Lower leg skin (tissue), 4 donors: ENCODE measurements at regions not wholly inside any gene's neighbourhood (a gene's known extent, or its start where the extent isn't known, plus 50 kb on each side); places are given as distances from the start of the nearest gene placed in this dataset.

Experiments
- DNase-seq, 2 donors: peaks; one replicate each; pipeline ENCODE4 v3.0.0-alpha.2; 2019; ENCODE audit warnings: low spot score in 2 of 2
- H3K4me3 ChIP-seq: fragments of 200-600 bp; sonication (generic); 2 replicates; pipeline ENCODE4 v1.5.1; 2017; ENCODE audit warnings: mild to moderate bottlenecking, low read depth; ENCODE audit not compliant: poor library complexity, severe bottlenecking
- CTCF ChIP-seq, 3 donors: fragments of 450-650 bp; IDR thresholded peaks; one replicate each; pipeline ENCODE4 v1.5.1; 2016; ENCODE audit warnings: antibody characterized with exemption in 3 of 3, mild to moderate bottlenecking in 3 of 3, moderate library complexity in 2 of 3
- POLR2A ChIP-seq, 2 donors: fragments of 450-650 bp; IDR thresholded peaks; one replicate each; pipeline ENCODE4 v1.6.1; 2016 to 2017; ENCODE audit warnings: antibody characterized with exemption in 2 of 2, mild to moderate bottlenecking in 1 of 2, moderate library complexity in 1 of 2
- WGBS, 2 donors: methylation state at CpG; one replicate each; pipeline ENCODE4 v1.1.5; 2018; 5-methylcytosine and 5-hydroxymethylcytosine counted together
- intact Hi-C: fragments of 100-400 bp; cut with DNase I; formaldehyde crosslinking; loops from one replicate; pipeline ENCODE4 v1.15.0; 2023; ENCODE audit warnings: low total_unique reads

DNA sequence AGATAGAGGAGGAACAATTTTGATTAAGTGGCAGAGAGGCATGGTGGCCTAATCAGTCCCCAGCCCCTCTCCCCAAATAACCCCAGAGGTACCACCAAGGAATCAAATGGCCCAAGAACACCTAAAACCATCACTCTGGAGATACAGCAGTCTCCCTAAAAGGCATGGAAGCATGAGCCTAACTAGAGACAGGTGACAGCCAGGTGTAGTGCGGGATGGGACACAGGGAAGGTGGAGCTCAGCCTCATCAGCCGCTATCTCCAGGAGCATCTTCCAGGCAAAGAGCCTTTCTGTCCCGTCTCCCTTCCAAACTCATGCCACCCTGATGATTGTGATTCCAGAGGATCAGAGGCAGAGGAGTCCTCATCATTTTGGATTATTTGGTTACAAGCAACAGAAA, 144.7 kb downstream of the COPS8 start:
- intact Hi-C loops = no loop called here
- TF ChIP-seq POLR2A (IDR thresholded peaks at IDR 0.05) = no peak
- no peak for TF ChIP-seq CTCF (IDR thresholded peaks at IDR 0.05)
- H3K4me3 ChIP-seq = no peak overlapping the region
- no peak for DNase-seq
- 95 to 100% methylated on average over 3 of the region's 3 CpGs for WGBS, 2 donors

DNA sequence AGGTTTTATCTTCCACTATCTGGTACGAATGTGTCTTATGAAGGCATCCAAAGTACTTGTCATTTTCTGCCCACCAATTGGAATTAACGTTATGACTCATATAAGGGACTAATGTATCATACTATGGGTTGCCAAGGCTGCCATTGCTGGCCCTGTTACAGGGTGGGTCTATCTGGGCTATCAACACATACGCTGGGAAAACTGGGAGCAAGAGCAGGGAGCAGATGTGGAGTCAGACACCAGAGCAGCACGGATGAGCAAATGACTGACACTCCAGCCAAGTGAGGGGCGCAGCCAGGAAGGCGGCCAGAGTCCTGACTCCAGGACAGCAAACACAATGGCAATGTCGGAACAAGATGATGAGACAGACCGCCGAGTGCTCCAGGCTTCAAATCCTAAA, 145.9 kb downstream of the COPS8 start:
- DNase-seq = peak in 1 of 2 donors; percentile 56
- H3K4me3 ChIP-seq = no peak overlapping the region
- WGBS, 2 donors = 71 to 73% methylated on average over 9 of the region's 9 CpGs
- intact Hi-C loops = no loop called here
- TF ChIP-seq CTCF (IDR thresholded peaks at IDR 0.05) (no peak), POLR2A (IDR thresholded peaks at IDR 0.05) (no peak)

DNA sequence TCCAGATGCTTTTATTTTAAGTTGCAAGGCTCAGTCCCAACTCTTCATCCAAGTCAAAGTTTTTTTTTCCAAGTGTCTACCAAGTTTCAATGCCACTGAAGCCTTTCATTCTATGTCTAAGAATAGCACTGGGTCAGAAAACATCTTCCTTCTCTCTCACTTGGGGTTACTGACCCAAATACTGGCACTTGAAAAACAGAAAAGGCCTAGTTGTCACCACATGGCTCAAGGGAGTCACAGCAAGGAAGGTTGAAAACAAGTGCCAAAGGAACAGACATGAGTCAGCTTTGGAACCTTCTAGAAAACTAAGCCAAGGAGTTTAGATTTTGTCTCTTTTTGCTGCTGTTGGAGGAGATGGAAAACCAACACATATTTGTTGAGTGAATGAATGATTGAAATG, 146.5 kb downstream of the COPS8 start:
- TF ChIP-seq POLR2A (IDR thresholded peaks at IDR 0.05) = no peak
- TF ChIP-seq CTCF (IDR thresholded peaks at IDR 0.05) = no peak
- no peak overlapping the region for H3K4me3 ChIP-seq
- intact Hi-C loops = no loop called here
- DNase-seq = peak in 1 of 2 donors; percentile 52

DNA sequence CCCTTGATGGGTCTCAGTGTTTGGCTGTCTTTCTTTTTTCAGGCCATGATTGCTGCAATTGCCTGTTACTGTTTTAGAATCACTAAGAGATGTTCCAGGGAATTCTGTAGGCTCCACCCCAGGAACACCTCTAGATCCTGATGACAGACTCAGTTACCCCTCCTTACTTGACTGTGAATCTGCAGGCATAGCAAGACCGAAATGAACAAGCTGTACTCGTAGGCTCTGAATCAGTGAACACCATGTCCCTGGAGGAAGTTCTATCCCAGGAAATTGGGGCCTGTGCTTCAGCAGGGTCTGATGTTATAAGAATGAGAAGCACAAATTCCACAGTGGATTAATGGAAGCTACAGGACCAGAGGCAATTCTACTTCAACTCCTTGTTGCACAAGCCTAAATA, 148.6 kb downstream of the COPS8 start:
- WGBS, 2 donors = 69 to 78% methylated on average over 2 of the region's 2 CpGs
- DNase-seq = peak in 1 of 2 donors; percentile 58
- TF ChIP-seq CTCF (IDR thresholded peaks at IDR 0.05) (no peak), POLR2A (IDR thresholded peaks at IDR 0.05) (no peak)
- intact Hi-C loops = no loop called here
- no peak overlapping the region for H3K4me3 ChIP-seq

GRCh38 chr2:237235383-237236095, 149.8 kb downstream of the COPS8 start:
- TF ChIP-seq POLR2A (IDR thresholded peaks at IDR 0.05) (no peak), CTCF (IDR thresholded peaks at IDR 0.05) (no peak)
- no peak for DNase-seq
- WGBS, 2 donors = 59 to 63% methylated on average over 6 of the region's 6 CpGs
- intact Hi-C loops = no loop called here
- H3K4me3 ChIP-seq = no peak overlapping the region

DNA sequence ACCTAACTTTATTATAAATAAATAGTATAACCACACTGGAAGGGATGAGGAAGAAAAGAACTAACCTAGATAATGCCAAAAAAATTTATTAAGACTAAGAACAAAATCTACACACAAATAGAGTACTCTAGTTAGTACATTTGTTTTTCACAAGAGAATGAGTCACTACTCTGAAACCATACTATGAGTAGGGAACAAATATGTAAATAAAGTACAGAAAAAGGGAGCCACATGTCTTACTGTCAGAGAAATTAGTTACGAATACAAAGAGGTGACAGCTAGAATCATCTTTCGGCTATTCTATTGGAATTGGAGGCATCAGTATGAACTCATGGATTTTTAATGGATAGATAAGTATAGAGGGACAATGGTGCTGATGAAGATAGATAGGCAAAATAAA, 150.5 kb downstream of the COPS8 start:
- WGBS, 2 donors = 93 to 97% methylated on average over 2 of the region's 2 CpGs
- intact Hi-C loops = no loop called here
- DNase-seq = no peak
- TF ChIP-seq POLR2A (IDR thresholded peaks at IDR 0.05) (no peak), CTCF (IDR thresholded peaks at IDR 0.05) (no peak)
- no peak overlapping the region for H3K4me3 ChIP-seq
